Erythroblast (primary cell): ENCODE measurements at regions not wholly inside any gene's neighbourhood (a gene's known extent, or its start where the extent isn't known, plus 50 kb on each side); places are given as distances from the start of the nearest gene placed in this dataset.

Experiments used
- GATA1 ChIP-seq: IDR thresholded peaks from 2 replicates; pipeline ENCODE4 v1.6.1; 2011; ENCODE audit warnings: low read depth, mild to moderate bottlenecking, control low read depth, low read length, moderate library complexity
- POLR2A ChIP-seq: IDR thresholded peaks from 2 replicates; pipeline ENCODE4 v1.6.1; 2011; ENCODE audit warnings: mild to moderate bottlenecking, low read length

- TF ChIP-seq POLR2A (no peak), GATA1 (no peak)
Observed at GRCh38 chr14:51353901-51354300, 113.9 kb downstream of the TMX1 start.
